ENCODE measurements at regions not wholly inside any gene's neighbourhood (a gene's known extent, or its start where the extent isn't known, plus 50 kb on each side); places are given as distances from the start of the nearest gene placed in this dataset.

- TF ChIP-seq, protein P1, sequence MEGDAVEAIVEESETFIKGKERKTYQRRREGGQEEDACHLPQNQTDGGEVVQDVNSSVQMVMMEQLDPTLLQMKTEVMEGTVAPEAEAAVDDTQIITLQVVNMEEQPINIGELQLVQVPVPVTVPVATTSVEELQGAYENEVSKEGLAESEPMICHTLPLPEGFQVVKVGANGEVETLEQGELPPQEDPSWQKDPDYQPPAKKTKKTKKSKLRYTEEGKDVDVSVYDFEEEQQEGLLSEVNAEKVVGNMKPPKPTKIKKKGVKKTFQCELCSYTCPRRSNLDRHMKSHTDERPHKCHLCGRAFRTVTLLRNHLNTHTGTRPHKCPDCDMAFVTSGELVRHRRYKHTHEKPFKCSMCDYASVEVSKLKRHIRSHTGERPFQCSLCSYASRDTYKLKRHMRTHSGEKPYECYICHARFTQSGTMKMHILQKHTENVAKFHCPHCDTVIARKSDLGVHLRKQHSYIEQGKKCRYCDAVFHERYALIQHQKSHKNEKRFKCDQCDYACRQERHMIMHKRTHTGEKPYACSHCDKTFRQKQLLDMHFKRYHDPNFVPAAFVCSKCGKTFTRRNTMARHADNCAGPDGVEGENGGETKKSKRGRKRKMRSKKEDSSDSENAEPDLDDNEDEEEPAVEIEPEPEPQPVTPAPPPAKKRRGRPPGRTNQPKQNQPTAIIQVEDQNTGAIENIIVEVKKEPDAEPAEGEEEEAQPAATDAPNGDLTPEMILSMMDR (IDR thresholded peaks at IDR 0.05; ENCODE audit: low read depth, low read length) = no peak
- no peak for TF ChIP-seq POLR2A (IDR thresholded peaks at IDR 0.05; ENCODE audit: extremely low read depth, insufficient read length)
These were observed 253.9 kb upstream of the THRB start for GRCh38 chr3:24748520-24748919.

Data from NB4 (cell line).